Epithelial cell of prostate (primary cell): ENCODE measurements at regions not wholly inside any gene's neighbourhood (a gene's known extent, or its start where the extent isn't known, plus 50 kb on each side); places are given as distances from the start of the nearest gene placed in this dataset.

Source experiments
- DNase-seq: peaks from one replicate; pipeline ENCODE4 v3.0.0-alpha.2; 2011; ENCODE audit warnings: low read depth, low spot score
- H3K27ac ChIP-seq: fragments of 450-650 bp; 2 replicates; pipeline ENCODE4 v1.5.1; 2017; ENCODE audit warnings: mild to moderate bottlenecking

DNA sequence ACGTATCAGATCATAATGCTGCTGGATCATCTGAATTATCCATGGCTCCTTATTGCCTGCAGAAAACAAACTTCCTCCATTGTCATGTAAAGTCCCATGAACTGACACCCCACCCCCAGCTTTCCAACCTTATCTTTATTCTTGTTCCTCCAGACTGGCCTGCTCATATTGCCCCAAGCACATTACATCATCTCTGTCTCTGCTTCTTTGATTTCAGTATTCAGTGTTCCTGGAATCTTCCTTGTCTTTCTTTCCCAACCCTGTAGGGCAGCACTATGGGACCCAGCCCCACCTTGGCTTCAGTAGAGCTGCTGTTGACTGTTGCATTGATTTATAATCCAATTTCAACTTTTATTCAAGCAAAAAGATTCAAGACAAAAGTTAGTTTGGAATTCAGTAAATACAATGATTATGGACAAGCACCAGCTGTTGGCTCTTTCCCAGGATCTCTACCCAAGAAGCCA, 187.5 kb upstream of the ECI2 start:
- peak overlapping the region; percentile 96 for H3K27ac ChIP-seq
- no peak for DNase-seq

DNA sequence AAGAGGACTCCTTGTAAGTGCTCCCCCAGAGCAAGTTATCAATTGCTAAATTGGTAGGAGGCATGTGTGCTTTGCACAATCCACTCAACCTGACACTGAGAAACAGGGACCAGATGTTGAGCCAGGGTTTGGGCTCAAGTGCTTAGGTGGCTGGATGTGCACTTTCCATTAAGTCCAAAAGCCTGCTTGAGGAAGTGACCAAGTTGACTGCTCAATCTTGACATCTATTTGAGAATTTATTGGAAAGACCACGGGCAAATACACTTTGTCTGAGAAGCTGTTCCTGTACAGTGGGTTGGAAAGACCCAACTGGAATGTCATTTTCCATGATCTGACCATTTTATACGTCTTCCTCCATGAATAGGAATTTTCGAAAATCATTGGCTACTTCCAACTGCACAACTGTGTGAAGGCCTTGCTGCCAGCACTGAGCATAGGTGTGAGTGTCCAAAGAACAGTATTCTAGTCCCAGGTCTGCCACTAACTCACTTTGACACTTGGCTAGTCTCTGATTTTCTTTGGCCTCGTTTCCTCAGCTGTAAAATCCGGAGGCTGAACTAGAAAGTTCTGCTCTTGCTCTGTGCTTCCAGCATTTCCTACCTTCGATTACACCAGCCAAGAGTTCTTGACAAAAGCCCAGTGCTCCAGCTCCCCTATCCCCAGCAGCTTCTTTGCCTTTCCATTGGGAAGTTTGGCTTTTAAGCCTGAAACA, 186.9 kb upstream of the ECI2 start:
- peak overlapping the region; percentile 96 for H3K27ac ChIP-seq
- DNase-seq: no peak

DNA sequence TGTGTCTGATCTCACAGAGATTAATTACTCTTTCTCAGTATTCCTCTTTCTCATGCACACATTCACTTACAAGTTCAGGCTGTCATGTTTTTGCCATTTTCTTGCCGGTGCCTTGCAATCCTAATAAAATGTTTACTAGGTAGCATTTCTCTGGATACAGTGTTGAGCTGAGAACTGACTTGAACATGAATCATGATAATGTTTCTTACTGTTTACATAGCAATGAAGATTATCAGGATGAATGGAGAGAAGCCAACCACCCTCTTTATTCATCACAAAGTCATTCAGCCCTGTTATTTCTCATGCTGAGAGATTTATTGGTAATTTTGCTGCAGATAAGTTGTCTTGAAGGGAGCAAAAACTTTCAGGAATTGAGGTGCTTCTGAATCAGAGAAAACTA, 185.5 kb upstream of the ECI2 start:
- H3K27ac ChIP-seq: peak overlapping the region; percentile 96
- peak; percentile 86 for DNase-seq

DNA sequence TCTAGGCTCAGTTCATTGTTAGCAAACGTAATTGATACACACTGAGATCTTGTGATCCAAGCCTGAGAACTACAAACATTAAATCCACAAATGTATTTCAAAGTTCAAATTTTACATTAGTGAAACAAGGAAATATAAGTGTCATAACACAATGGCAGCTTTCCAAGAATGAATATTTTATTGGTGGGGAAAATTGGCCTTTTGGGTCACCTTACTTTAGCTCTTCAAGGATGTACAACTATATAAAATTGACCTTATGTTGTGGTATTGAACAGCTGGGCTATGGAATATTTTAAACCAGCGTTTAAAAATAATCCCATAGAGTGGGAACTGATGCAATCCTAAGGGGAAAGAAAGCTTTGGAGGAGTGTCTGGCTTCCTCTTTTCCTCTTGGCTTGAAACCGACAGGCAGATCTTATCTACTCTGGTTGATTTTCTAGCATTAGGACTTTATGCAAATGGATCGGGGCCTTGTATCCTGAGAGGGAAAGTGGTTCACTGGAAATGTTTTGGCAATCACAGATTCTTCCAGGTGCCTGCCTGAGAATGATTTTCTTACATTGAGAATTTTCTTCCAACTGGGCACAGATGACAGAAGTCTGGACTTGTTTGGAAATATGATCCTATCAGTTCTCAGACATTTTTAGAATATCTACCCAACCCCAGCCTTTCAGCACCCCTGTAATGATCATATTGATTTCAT, 184.8 kb upstream of the ECI2 start:
- H3K27ac ChIP-seq: peak overlapping the region; percentile 96
- no peak for DNase-seq

DNA sequence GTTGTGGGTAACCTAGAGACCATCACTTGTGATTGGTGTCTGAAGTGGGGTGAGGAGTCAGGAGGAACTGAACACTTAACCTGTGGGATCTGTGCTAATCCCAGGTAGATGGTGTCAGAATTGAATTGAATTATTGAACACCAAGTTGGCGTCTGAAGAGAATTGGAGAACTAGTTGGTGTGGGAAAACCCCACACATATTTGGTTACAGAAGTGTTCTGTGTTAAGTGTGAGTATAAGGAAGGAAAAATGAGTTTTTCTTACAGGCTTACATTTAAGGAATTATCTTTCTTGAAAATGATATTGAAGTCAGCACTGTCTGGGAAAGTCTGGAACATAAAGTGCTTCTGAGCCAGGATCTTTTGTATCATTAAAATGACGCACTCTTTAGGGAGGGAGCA, 182.9 kb upstream of the ECI2 start:
- no peak for DNase-seq
- H3K27ac ChIP-seq: peak overlapping the region; percentile 96

DNA sequence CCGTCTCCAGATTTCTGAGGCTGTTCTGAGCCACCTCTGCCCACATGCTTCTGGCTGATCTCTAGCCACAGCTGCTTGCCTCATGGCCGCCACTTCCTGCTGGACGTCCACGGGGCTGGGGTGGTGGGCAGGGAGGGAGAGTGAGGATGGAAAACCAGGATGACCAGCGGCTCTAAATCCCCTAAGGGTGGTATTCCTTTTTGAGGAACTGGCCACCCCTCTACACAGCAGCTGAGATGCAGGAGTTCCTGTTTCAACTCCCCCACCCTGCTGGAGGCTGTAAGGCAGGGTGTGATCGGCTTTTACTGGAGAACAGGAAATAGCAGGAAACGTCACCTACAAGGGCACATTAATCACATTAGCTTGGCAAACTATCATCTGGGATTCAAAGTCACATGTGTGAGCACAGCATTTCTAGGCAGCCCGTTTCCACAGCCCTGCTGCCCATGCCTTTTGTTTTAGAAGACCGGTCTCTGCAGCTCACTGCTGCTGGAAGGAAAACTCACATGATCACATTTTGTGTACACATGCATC, 181.6 kb upstream of the ECI2 start:
- peak overlapping the region; percentile 76 for H3K27ac ChIP-seq
- peak; percentile 83 for DNase-seq

DNA sequence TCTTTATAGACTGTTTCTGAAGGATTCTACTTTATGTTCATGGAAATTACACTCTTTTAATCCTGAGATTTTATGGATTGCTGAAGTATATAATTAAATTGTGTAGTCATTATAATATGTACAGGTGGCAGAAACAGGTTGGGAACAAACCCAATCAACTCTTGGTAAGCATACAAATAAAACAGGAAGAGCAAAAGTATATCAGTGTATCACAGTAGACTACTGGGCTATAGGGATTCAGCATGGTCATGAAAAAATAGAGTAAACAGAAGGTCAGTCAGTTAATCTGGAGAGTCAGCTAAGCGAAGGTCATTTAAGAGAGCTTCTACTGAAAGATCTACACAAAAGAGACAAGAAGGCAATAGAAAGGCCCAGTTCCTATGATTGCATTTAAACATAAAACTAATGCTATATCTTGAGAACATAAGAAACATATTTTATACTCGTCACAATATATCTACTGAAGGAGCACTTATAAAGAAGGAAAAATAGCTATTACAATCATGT, 178.9 kb upstream of the ECI2 start:
- peak overlapping the region; percentile 83 for H3K27ac ChIP-seq
- DNase-seq: no peak

DNA sequence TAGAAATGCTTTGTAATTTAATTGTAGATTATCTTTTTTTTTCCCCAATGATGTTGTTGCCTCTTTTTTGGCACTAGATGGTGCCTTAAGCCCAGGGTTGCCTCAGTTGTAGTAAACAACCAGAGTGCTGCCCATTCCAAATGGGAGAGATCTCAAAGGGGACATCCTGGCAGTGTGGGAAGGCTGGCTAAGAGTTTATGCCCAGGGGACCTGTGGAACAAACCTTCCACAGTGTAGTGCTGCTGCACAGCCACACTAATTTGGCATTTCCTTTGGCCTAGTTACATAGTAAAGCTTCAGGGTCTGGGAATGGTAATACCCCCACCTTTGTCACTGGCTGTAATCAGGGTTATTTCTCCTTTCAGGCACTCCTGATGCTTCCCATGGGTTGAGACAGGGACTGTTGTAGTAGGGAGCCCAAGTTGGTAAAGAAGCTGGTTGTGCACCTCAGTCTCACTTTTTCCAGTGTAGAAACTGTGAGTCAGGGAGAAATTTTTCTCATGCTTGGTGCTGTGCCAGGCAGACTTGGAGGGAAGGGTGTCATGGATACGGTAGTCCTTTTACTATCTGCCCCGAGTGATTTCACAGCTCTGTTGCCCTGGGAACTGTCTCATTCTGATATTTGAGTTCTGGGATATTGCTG, 177.8 kb upstream of the ECI2 start:
- peak; percentile 81 for DNase-seq
- H3K27ac ChIP-seq: peak overlapping the region; percentile 83

DNA sequence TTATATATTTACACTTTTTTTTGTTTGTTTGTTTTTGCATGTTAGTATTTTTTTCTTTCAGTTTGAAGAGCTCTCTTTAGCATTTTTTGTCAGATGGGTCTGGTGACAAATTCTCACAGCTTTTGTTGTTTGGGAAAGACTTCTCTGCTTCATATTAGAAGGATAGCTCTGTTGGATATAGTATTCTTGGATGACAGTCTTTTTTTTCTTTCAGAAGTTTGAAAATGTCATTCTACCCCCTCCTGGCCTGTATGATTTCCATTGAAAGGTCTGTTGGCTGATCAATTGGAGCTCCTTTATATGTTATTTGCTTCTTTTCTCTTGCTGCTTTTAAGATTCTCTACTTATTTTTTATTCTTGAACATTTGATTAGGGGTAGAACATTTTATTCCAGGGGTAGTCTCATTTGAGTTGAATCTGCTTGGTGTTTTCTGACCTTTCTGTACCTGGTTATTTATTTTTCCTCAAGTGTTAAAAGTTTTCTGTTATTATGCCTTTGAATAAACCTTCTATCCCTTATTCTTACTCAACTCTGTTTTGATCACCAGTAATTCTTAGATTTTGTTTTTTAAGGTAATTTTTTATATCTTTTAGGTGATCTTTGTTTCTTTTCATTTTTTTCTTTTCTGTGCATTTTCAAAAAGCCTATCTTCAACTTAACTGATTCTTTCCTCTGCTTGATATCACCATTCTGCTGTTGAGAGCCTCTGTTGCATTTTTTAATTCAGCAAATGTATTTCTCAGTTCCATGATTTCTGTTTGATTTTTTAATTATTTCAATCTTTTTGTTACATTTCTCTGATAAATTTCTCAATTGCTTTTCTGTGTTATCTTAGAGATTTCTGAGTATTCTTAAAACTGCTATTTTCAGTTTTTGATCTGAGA, 176.8 kb upstream of the ECI2 start:
- peak overlapping the region; percentile 83 for H3K27ac ChIP-seq
- no peak for DNase-seq

DNA sequence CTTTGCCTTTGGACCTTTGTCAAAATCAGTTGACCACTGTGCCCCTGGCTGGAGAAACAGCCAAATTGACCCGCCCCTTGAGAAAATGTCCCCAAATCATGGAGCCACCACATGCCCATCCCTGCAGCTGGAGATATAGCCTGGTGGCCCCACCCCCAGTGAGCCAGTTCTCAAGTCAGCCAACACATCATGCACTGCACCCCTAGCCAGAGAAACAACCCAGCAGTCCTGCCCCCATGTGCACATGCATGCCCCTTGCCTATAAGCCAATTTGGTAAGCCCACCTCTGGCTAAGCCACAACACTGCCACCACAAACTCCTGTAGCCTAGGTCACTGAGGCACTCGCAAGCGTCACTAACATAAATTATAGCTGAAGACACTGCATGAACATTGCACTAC, 174.2 kb upstream of the ECI2 start:
- DNase-seq: no peak
- no peak overlapping the region for H3K27ac ChIP-seq

DNA sequence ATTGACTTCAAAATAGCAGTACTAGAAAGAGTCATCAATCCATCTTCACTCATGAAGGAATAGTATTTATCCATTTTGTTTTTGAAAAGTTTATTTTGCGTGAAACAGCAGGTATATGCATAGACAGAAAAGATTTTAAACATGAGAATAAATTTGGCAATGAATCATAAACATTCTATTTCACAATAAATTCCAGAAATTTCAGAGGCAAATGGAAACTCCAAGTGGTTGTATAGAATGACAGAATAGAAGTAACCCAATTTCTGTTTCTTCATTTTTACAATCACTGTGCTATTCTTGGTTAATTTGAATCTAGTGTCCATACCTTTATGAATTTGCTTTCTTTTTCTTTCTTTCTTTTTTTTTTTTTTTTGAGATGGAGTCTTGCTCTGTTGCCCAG, 173.0 kb upstream of the ECI2 start:
- no peak overlapping the region for H3K27ac ChIP-seq
- DNase-seq: no peak

DNA sequence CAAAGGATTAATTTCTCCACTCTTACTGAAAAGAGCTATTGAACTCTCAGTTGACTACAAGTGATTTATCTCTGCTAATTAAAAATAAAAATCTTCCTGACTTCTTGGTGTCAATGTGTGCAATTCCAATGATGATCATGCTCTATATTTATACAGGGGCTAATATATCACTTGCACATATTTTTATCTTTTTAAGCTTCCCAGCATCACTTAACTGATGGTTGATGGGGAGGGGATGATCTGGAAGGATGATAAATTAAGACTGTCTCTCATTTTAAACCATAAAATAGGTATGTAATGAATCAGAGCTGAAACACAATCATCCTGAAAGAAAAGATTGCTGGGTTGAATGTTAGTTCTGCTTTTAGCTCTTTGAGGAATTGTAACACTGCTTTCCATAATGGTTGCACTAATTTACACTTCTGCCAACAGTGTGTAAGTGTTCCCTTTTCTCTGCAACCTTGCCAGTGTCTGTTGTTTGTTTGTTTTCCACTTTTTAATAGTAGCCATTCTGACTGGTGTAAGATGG, 169.6 kb upstream of the ECI2 start:
- no peak for DNase-seq
- no peak overlapping the region for H3K27ac ChIP-seq

DNA sequence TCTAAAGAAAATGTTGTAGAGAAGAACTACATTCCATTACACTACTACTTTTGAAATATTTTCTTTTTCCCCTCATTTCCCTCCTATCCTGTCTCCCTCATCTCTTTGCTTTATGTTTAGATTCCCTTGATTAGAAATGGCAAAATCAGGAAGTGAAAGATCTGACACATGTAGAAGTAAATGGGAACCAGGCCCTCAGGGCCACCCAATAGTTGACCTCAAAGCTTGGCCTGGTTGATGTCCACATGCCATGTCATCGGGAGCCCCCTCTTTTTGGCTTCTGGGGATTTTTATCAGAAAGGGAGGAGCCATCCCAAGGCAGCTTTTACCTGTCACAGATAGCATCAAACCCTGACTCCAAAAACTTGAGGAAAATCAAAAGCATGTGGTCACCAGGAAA, 168.3 kb upstream of the ECI2 start:
- H3K27ac ChIP-seq: no peak overlapping the region
- DNase-seq: no peak

DNA sequence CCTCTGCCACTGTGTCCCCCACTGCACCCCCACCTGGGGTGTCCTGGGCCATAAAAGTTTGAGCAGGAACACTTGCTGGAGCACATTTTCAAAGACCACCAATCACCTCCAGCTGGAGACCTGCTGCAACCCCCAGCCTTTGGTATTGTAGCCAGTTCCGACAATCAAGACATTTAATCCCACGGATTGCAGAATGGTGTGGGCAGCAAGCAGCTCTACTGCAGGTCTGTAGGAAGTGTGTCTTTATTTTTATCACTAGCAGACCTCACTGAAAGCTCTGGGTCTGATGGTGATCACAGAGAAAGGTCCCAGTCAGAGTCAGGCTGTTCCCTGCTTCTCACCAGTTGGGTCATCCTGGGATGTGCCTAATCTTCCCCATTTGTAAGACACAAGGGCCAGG, 167.1 kb upstream of the ECI2 start:
- DNase-seq: no peak
- H3K27ac ChIP-seq: no peak overlapping the region

DNA sequence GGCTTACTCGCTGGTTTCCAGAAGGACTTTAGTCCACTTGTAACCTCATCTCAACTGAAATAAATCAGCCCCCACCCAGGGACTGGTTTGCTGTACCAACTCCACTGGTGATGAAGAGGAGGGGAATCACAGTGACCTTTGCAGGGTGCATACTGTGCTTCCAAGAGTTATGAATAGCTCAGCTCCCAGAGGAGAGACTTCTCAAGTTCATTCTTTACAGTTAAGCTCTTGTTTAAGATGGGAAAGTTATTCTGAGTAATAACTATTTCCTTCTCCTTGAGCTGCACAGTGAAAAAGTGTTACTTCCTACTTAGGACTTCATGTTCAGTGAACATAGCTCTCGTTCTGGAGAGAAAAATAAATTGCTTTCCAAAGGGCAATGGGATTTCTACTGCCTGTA, 166.5 kb upstream of the ECI2 start:
- DNase-seq: no peak
- no peak overlapping the region for H3K27ac ChIP-seq

DNA sequence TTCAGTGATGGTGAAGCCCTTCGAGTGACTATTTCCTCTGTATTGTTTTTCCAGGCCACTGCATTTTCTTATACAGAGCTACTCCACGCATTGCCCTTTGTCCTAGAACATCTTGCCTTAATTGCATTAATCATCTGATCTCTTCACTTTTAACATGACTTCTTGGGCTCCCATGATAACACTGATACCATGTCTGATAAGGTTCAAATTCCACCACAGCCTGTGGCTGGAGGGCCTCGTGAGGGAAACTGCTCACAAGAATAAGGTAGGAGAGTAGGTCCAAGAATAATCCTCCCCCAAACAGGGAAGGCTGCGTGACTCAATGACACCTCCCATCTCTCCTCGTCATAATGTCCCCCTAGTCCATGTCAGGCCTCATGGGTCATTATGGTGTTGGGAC, 165.5 kb upstream of the ECI2 start:
- no peak overlapping the region for H3K27ac ChIP-seq
- no peak for DNase-seq

DNA sequence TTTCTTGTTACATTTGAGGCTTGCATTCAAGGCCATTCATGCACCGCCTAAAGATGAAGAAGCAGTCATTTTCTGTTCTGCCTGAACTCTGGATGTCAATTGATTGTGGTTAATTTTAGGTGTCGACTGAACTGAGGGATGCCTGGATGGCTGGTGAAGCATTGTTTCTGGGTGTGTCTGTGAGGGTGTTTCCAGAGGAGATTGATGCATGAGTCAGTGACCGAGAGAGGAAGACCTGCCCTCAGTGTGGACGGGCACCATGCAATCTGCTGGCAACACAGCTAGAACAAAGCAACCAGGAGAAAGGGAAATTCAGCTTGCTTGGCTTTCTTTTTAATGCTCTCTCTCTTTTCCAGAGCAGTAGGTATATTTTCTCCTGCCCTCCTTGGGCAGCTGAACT, 164.1 kb upstream of the ECI2 start:
- DNase-seq: peak; percentile 63

DNA sequence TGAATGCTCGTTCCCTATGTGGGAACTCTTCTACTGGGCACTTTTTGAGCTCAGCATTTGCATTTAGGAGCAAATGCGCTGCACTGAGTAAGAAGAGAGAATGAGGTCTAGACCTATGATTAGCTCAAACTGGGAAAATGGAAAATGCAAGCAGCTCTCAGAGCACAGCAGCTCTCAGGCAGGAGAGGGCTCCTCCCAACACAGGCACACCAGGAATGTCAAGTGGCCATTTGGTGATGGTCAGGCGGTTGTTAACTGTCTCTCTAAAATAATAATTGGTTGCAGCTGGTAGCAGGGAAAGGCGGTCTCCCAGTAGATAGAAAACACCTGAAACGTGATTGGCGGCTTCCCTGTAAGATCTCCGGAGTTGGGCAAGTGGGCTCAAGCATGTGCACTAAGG, 162.0 kb upstream of the ECI2 start:
- DNase-seq: no peak
- no peak overlapping the region for H3K27ac ChIP-seq

More for the DNA sequence above, 164.1 kb upstream of the ECI2 start:
- peak overlapping the region; percentile 65 for H3K27ac ChIP-seq

DNA sequence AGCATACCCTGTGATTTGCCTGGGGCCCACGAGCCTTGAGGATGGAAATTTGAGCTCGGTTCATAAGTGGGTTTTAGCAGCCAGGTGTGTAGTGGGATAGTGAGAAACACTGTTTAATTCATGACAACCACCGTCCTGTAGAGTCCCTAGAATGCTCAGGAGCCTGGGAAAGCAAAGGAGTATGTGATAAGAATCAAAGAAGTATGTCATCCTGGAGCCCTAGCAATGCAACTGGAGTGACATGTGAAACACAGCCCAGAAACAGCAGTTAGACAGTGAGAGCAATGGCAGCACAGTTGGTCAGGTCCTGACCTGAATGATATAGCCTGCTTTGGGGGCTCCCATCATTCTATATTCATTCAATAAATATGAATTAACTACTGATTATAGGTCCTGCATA, 161.2 kb upstream of the ECI2 start:
- no peak overlapping the region for H3K27ac ChIP-seq
- no peak for DNase-seq

DNA sequence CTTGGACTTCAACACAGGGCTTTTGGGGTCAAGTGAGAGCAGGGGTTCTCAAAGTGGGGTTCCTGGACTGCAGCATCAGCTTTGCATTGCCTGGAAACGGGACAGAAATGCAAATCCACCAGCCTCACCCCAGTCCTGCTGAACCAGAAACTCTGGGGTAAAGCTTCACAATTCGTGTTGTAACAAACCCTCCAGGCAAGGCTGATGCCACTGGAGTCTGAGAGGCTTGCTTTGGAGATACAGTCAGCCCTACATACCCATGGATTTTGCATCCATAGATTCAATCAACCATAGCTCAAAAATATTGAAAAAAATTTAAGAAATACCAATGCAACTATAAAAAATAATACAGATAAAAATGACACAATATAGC, 160.4 kb upstream of the ECI2 start:
- no peak for DNase-seq
- no peak overlapping the region for H3K27ac ChIP-seq
